ENCODE measurements at regions not wholly inside any gene's neighbourhood (a gene's known extent, or its start where the extent isn't known, plus 50 kb on each side); places are given as distances from the start of the nearest gene placed in this dataset.

GRCh38 chr6:168380956-168381605, 59.9 kb upstream of the SMOC2 start:
- no peaks in the 10 kb centered on the region for H3K4me1 ChIP-seq
- ChIA-PET POLR2A (no interaction called here), CTCF (no interaction called here)
- peaks cover 7% of the 10 kb centered on the region for H3K9me3 ChIP-seq
- intact Hi-C loops (cut with micrococcal nuclease; ENCODE audit: unreplicated experiment), result no loop called here
- Mint-ChIP-seq H3K36me3 (ENCODE audit: insufficient read depth, unreplicated experiment) (peaks cover 9% of the 10 kb centered on the region), H3K27ac (ENCODE audit: unreplicated experiment) (no peak overlapping the region), H3K9me3 (ENCODE audit: unreplicated experiment) (no peaks in the 10 kb centered on the region), H3K27me3 (ENCODE audit: insufficient read depth, unreplicated experiment) (no peaks in the 10 kb centered on the region), H3K4me3 (ENCODE audit: unreplicated experiment) (no peak overlapping the region), H3K4me1 (ENCODE audit: low read depth, unreplicated experiment) (no peaks in the 10 kb centered on the region)
- TF ChIP-seq, protein P1, sequence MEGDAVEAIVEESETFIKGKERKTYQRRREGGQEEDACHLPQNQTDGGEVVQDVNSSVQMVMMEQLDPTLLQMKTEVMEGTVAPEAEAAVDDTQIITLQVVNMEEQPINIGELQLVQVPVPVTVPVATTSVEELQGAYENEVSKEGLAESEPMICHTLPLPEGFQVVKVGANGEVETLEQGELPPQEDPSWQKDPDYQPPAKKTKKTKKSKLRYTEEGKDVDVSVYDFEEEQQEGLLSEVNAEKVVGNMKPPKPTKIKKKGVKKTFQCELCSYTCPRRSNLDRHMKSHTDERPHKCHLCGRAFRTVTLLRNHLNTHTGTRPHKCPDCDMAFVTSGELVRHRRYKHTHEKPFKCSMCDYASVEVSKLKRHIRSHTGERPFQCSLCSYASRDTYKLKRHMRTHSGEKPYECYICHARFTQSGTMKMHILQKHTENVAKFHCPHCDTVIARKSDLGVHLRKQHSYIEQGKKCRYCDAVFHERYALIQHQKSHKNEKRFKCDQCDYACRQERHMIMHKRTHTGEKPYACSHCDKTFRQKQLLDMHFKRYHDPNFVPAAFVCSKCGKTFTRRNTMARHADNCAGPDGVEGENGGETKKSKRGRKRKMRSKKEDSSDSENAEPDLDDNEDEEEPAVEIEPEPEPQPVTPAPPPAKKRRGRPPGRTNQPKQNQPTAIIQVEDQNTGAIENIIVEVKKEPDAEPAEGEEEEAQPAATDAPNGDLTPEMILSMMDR (IDR thresholded peaks at IDR 0.05; ENCODE audit: insufficient read depth in 1 of 2, low read depth in 1 of 2, low read length in 1 of 2, severe bottlenecking in 1 of 2, unreplicated experiment in 1 of 2), result no peak
- no peak overlapping the region for H3K4me3 ChIP-seq (ENCODE audit: low read depth, low read length)
- DNase-seq, result no peak
- H3K36me3 ChIP-seq (ENCODE audit: control insufficient read depth, insufficient read depth, low read length), result no peaks in the 10 kb centered on the region
- no peaks in the 10 kb centered on the region for H3K27me3 ChIP-seq (replicated peaks; ENCODE audit: control insufficient read depth, insufficient read depth, low read length)
- BruUV-seq (replicated peaks), result no TSS peak

- Histone ChIP-seq H3K4me3 (ENCODE audit: low read depth, low read length) (no peak overlapping the region), H3K9me3 (peaks cover 7% of the 10 kb centered on the region), H3K36me3 (ENCODE audit: control insufficient read depth, insufficient read depth, low read length) (no peaks in the 10 kb centered on the region), H3K4me1 (no peaks in the 10 kb centered on the region), H3K27me3 (replicated peaks; ENCODE audit: control insufficient read depth, insufficient read depth, low read length) (no peaks in the 10 kb centered on the region)
- Mint-ChIP-seq H3K27ac (ENCODE audit: unreplicated experiment) (no peak overlapping the region), H3K4me1 (ENCODE audit: low read depth, unreplicated experiment) (no peaks in the 10 kb centered on the region), H3K27me3 (ENCODE audit: insufficient read depth, unreplicated experiment) (no peaks in the 10 kb centered on the region), H3K9me3 (ENCODE audit: unreplicated experiment) (no peaks in the 10 kb centered on the region), H3K4me3 (ENCODE audit: unreplicated experiment) (no peak overlapping the region), H3K36me3 (ENCODE audit: insufficient read depth, unreplicated experiment) (peaks cover 9% of the 10 kb centered on the region)
- ChIA-PET CTCF (no interaction called here), POLR2A (no interaction called here)
- intact Hi-C loops (cut with micrococcal nuclease; ENCODE audit: unreplicated experiment), result no loop called here
- DNase-seq, result no peak
- TF ChIP-seq, protein P1 (IDR thresholded peaks at IDR 0.05; ENCODE audit: insufficient read depth in 1 of 2, low read depth in 1 of 2, low read length in 1 of 2, severe bottlenecking in 1 of 2, unreplicated experiment in 1 of 2), result no peak
- BruUV-seq (replicated peaks), result no TSS peak
These were observed 59.1 kb upstream of the SMOC2 start for GRCh38 chr6:168381726-168382458.

GRCh38 chr6:168383062-168383854, 57.7 kb upstream of the SMOC2 start:
- Histone ChIP-seq H3K4me1 (no peaks in the 10 kb centered on the region), H3K9me3 (peaks cover 7% of the 10 kb centered on the region), H3K36me3 (ENCODE audit: control insufficient read depth, insufficient read depth, low read length) (no peaks in the 10 kb centered on the region), H3K27me3 (replicated peaks; ENCODE audit: control insufficient read depth, insufficient read depth, low read length) (no peaks in the 10 kb centered on the region), H3K4me3 (ENCODE audit: low read depth, low read length) (no peak overlapping the region)
- POLR2A ChIA-PET, result no interaction called here
- intact Hi-C loops (cut with micrococcal nuclease; ENCODE audit: unreplicated experiment), result no loop called here
- H3K4me3 Mint-ChIP-seq (ENCODE audit: unreplicated experiment), result no peak overlapping the region
- BruUV-seq (replicated peaks), result no TSS peak
- H3K9me3 Mint-ChIP-seq (ENCODE audit: unreplicated experiment), result no peaks in the 10 kb centered on the region
- no peak overlapping the region for H3K27ac Mint-ChIP-seq (ENCODE audit: unreplicated experiment)
- no peaks in the 10 kb centered on the region for H3K4me1 Mint-ChIP-seq (ENCODE audit: low read depth, unreplicated experiment)
- CTCF ChIA-PET, result no interaction called here
- peaks cover 9% of the 10 kb centered on the region for H3K36me3 Mint-ChIP-seq (ENCODE audit: insufficient read depth, unreplicated experiment)
- TF ChIP-seq, protein P1 (IDR thresholded peaks at IDR 0.05; ENCODE audit: insufficient read depth in 1 of 2, low read depth in 1 of 2, low read length in 1 of 2, severe bottlenecking in 1 of 2, unreplicated experiment in 1 of 2), result no peak
- no peak for DNase-seq
- no peaks in the 10 kb centered on the region for H3K27me3 Mint-ChIP-seq (ENCODE audit: insufficient read depth, unreplicated experiment)

All from Caco-2 (cell line).